ENCODE measurements at regions not wholly inside any gene's neighbourhood (a gene's known extent, or its start where the extent isn't known, plus 50 kb on each side); places are given as distances from the start of the nearest gene placed in this dataset.

DNA sequence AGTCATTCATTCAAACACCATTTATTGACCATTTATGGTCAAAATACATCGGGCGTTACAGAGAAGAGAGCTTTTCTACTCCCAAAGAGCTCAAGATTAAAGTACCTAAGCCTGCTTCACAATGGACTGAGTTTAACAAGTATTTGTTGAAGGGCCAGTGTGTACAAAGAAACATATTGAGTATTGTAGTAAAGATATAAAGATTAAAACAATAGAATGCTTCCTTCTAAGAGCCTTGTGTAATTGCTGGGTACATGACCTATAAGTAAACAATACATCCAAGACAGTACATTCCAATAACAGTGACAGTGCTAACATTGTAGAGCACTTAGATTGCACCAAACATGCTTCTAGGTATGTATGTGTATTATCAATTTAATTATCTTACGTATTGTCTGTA lies 695.5 kb downstream of the PCDH7 start:
- H4K20me1 ChIP-seq (ENCODE audit: control insufficient read depth, insufficient read depth, insufficient read length): no peaks in the 10 kb centered on the region
- no peaks in the 10 kb centered on the region for H3K4me1 Mint-ChIP-seq
- no peak overlapping the region for H3K4ac ChIP-seq (ENCODE audit: low read depth, low read length)
- H2BK5ac ChIP-seq (ENCODE audit: insufficient read length, low read length): no peak overlapping the region
- TF ChIP-seq, protein P1, sequence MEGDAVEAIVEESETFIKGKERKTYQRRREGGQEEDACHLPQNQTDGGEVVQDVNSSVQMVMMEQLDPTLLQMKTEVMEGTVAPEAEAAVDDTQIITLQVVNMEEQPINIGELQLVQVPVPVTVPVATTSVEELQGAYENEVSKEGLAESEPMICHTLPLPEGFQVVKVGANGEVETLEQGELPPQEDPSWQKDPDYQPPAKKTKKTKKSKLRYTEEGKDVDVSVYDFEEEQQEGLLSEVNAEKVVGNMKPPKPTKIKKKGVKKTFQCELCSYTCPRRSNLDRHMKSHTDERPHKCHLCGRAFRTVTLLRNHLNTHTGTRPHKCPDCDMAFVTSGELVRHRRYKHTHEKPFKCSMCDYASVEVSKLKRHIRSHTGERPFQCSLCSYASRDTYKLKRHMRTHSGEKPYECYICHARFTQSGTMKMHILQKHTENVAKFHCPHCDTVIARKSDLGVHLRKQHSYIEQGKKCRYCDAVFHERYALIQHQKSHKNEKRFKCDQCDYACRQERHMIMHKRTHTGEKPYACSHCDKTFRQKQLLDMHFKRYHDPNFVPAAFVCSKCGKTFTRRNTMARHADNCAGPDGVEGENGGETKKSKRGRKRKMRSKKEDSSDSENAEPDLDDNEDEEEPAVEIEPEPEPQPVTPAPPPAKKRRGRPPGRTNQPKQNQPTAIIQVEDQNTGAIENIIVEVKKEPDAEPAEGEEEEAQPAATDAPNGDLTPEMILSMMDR (conservative IDR thresholded peaks at IDR 0.05): no peak
- DNase-seq: no peak
- H3K9me3 Mint-ChIP-seq: no peaks in the 10 kb centered on the region
- H2BK20ac ChIP-seq (ENCODE audit: low read depth, low read length, poor library complexity, severe bottlenecking): no peak overlapping the region
- no peak overlapping the region for H2BK15ac ChIP-seq (ENCODE audit: low read depth, low read length)
- H3K4me1 ChIP-seq (ENCODE audit: insufficient read depth, low read length): no peaks in the 10 kb centered on the region
- H3K23me2 ChIP-seq (ENCODE audit: insufficient read length, low read depth, low read length, poor library complexity, severe bottlenecking): no peaks in the 10 kb centered on the region
- no peak overlapping the region for H3K23ac ChIP-seq (ENCODE audit: insufficient read length, low read depth, low read length)
- H3K27ac Mint-ChIP-seq: no peak overlapping the region
- H4K5ac ChIP-seq (ENCODE audit: insufficient read length, low read depth, low read length): no peak overlapping the region
- H2BK120ac ChIP-seq (ENCODE audit: low read depth, low read length, poor library complexity, severe bottlenecking): no peak overlapping the region
- H3K4me2 ChIP-seq (ENCODE audit: insufficient read depth, insufficient read length, low read length): no peak overlapping the region
- no peak overlapping the region for H3K56ac ChIP-seq (ENCODE audit: insufficient read length, low read depth, low read length)
- no peaks in the 10 kb centered on the region for H3K79me1 ChIP-seq (ENCODE audit: insufficient read depth, low read depth, low read length, poor library complexity, severe bottlenecking)
- H2AK5ac ChIP-seq (ENCODE audit: insufficient read length, low read length): no peak overlapping the region
- no peak overlapping the region for H3K18ac ChIP-seq (ENCODE audit: insufficient read length, low read depth, low read length)
- no peak overlapping the region for H4K8ac ChIP-seq (replicated peaks; ENCODE audit: insufficient read length, low read depth, low read length)
- no peak overlapping the region for H3K9ac ChIP-seq (ENCODE audit: extremely low read depth, insufficient read length, low read length)
- H3T11ph ChIP-seq (ENCODE audit: low read length): no peak overlapping the region
- no peaks in the 10 kb centered on the region for H3K36me3 Mint-ChIP-seq (ENCODE audit: insufficient read depth in 1 of 3, low read depth in 3 of 3)
- no peak overlapping the region for H3K4me3 Mint-ChIP-seq
- no peaks in the 10 kb centered on the region for H3K27me3 Mint-ChIP-seq (ENCODE audit: low read depth)
- H3K27me3 ChIP-seq (ENCODE audit: insufficient read depth, low read length): no peaks in the 10 kb centered on the region
- no peaks in the 10 kb centered on the region for H3K9me3 ChIP-seq (ENCODE audit: control insufficient read depth, low read depth, low read length)
- no CpG with 5 or more reads among the region's 3 CpGs for WGBS (ENCODE audit: extremely low coverage, insufficient read length, low lambda C conversion rate)
- no peak overlapping the region for H3K27ac ChIP-seq (ENCODE audit: insufficient read length, low read depth, low read length)
- H3K79me2 ChIP-seq (ENCODE audit: insufficient read depth, low read length): no peaks in the 10 kb centered on the region
- no peak overlapping the region for H2AFZ ChIP-seq (ENCODE audit: low read length)
- no peak overlapping the region for H4K91ac ChIP-seq (ENCODE audit: insufficient read length, low read depth, low read length)
- no peak overlapping the region for H2BK12ac ChIP-seq (ENCODE audit: insufficient read length, low read depth, low read length)
- no peak overlapping the region for H3K14ac ChIP-seq (ENCODE audit: insufficient read depth, low read length)

Data from H9 (cell line).